ENCODE measurements at regions not wholly inside any gene's neighbourhood (a gene's known extent, or its start where the extent isn't known, plus 50 kb on each side); places are given as distances from the start of the nearest gene placed in this dataset.

DNA sequence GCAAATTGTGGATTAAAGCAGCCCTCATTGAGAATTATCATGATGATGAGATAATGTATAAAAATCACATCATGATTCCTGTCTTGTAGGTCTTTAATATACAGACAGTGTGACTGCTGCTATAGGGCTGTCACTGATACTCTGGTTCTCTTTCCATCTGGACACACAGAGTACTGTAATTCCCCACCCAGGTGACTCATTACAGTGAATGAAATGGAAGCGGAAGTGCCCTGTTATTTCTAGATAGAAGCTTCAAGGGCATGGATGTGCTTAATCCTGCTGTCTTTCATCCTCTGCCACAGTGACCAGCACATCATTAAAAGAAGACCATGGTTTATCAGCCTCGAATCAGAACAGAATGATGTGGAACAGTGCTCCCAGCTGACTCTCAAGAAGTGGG lies 1234.0 kb downstream of the SORCS3 start:
- Mint-ChIP-seq H3K4me3 (no peak overlapping the region), H3K9me3 (peaks cover 0 to 19% (median 6%) of the 10 kb centered on the region in 9 donors), H3K27me3 (peaks cover 0 to 4% (median 0%) of the 10 kb centered on the region in 5 donors), H3K36me3 (no peaks in the 10 kb centered on the region), H3K27ac (no peak overlapping the region), H3K4me1 (no peaks in the 10 kb centered on the region)
- no peak for ATAC-seq
- no peak for DNase-seq
- POLR2A ChIA-PET = no interaction called here

DNA sequence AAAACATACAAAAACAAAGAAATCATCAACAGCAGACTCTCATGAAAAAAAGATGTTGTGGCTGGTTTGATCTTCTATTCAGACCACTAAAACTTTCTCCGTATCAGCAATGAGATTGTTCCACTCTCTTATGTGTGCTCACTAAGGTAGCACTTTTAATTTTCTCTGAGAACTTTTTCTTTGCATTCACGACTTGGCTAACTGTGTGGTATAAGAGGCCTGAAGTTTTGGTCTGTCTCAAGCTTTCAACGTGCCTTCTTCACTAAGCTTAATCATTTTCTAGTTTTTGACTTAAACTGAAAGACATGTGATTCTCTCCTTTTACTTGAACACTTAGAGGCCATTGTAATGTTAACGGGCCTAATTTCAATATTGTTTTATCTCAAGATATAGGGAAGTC lies 1231.6 kb downstream of the SORCS3 start:
- H3K9me3 Mint-ChIP-seq = peaks cover 0 to 19% (median 6%) of the 10 kb centered on the region in 9 donors
- H3K4me1 Mint-ChIP-seq = no peaks in the 10 kb centered on the region
- H3K36me3 Mint-ChIP-seq = no peaks in the 10 kb centered on the region
- H3K27me3 Mint-ChIP-seq = peaks cover 0 to 4% (median 0%) of the 10 kb centered on the region in 5 donors
- DNase-seq (no peak), ATAC-seq (no peak)
- H3K4me3 Mint-ChIP-seq = no peak overlapping the region
- POLR2A ChIA-PET = no interaction called here
- no peak overlapping the region for H3K27ac Mint-ChIP-seq

- Mint-ChIP-seq H3K9me3 (peaks cover 0 to 19% (median 4%) of the 10 kb centered on the region in 9 donors), H3K36me3 (no peaks in the 10 kb centered on the region), H3K27ac (no peak overlapping the region), H3K4me3 (no peak overlapping the region), H3K27me3 (no peaks in the 10 kb centered on the region), H3K4me1 (no peaks in the 10 kb centered on the region)
- POLR2A ChIA-PET = no interaction called here
- DNase-seq (no peak), ATAC-seq (no peak)
Measured at GRCh38 chr10:105868935-105869334, 1227.8 kb downstream of the SORCS3 start.

DNA sequence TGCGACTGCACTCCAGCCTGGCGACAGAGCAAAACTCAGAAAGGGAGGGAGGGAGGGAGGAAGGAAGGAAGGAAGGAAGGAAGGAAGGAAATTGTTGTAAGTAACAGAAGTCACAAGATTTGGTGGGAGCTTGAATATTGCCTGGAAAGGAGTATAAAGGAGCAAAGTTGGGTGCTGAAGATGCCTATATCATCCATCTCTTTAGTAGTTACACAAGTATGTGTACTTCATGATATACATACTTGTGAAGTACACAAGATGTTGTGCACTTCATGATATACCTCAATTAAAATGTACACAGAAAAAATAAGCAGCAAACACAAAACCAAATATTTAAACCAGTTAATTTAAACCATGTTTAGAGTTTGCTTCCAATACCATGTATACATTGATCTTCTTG lies 1223.8 kb downstream of the SORCS3 start:
- ATAC-seq (no peak), DNase-seq (no peak)
- Mint-ChIP-seq H3K27me3 (peaks cover 0 to 10% (median 0%) of the 10 kb centered on the region in 5 donors), H3K36me3 (peaks cover 0 to 2% (median 0%) of the 10 kb centered on the region in 3 donors), H3K4me3 (no peak overlapping the region), H3K27ac (no peak overlapping the region), H3K9me3 (no peaks in the 10 kb centered on the region), H3K4me1 (no peaks in the 10 kb centered on the region)
- POLR2A ChIA-PET = no interaction called here

DNA sequence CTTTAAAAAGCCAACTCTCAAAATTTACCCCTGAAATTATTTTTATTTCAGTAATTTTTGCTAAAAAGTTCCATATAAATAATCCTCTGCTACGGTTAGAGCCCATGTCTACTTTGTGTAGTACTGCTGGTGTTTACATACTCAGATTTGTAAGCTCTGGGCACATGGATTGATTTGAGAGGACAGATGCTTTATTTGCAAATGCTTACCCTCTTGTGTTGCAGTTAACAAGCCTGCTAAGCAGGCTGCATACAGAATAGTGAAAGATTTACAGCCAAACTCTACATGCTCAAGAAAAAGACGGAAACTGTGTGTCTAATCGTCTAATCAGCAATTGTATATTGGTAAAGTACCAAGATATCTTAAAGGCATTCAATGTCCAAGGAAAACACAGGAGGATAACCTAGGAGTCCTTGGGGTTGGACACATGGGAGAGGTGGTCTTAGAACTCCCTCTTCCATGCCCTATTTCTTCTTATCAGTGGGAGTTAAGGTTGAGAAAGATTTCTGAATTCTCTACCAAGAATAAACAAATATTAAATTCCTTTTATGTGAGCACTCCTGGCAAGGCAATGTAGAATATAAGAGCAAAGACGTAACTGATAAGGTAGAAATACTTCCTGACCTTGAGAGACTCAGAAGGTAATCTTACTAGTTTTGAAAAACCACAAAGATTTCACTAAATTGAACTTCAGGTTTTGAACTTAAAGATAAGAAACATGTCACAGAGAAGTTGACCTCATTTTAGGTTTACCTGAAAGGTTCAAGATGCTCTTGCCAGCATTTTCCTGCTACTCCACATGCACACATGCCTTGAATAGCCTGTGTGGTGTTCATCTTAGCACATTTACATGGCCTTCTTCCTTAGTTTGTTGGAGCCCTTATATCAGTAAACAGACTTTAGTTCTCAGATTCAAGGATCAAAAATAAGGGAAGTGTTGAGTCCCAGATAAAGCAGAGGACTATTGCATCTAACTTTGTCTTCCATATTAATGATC lies 1216.5 kb downstream of the SORCS3 start:
- ATAC-seq (no peak), DNase-seq (no peak)
- Mint-ChIP-seq H3K27me3 (peaks cover 0 to 10% (median 0%) of the 10 kb centered on the region in 5 donors), H3K4me3 (no peak overlapping the region), H3K9me3 (no peaks in the 10 kb centered on the region), H3K27ac (peak overlapping the region in 2 of 10 donors; percentile 16 to 41), H3K4me1 (peaks cover 4 to 17% (median 6%) of the 10 kb centered on the region in 4 donors), H3K36me3 (peaks cover 0 to 2% (median 0%) of the 10 kb centered on the region in 3 donors)
- POLR2A ChIA-PET = no interaction called here

DNA sequence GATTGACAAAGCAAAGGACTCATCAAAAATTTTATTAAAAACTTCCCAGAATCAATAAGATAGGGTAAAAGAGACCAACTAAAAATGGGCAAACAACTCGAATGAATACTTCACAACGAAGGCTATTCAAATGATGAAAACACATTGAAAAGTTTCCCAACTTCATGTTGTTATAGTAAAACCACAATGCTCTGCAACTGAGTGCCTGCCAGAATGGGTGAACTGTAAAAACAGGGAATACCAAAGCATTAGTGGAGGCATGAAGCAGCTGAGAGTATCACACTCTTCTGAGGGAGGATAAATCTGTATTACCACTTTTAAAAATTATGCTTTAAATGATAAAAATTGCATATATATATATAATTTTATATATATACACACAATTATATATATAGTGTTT lies 1214.7 kb downstream of the SORCS3 start:
- Mint-ChIP-seq H3K4me1 (peaks cover 4 to 17% (median 6%) of the 10 kb centered on the region in 4 donors), H3K27me3 (peaks cover 0 to 5% (median under 1%) of the 10 kb centered on the region in 5 donors), H3K9me3 (peaks cover 0 to 4% (median 0%) of the 10 kb centered on the region in 9 donors), H3K27ac (no peak overlapping the region), H3K4me3 (no peak overlapping the region), H3K36me3 (peaks cover 0 to 2% (median 0%) of the 10 kb centered on the region in 3 donors)
- no peak for DNase-seq
- POLR2A ChIA-PET = no interaction called here
- no peak for ATAC-seq

GRCh38 chr10:105844676-105845570 lies 1203.8 kb downstream of the SORCS3 start:
- Mint-ChIP-seq H3K4me3 (no peak overlapping the region), H3K27ac (peak overlapping the region in 1 of 10 donors; percentile 12), H3K36me3 (no peaks in the 10 kb centered on the region), H3K27me3 (peaks cover 0 to 3% (median 0%) of the 10 kb centered on the region in 5 donors), H3K9me3 (peaks cover 0 to 3% (median 0%) of the 10 kb centered on the region in 9 donors), H3K4me1 (peaks cover 0 to 12% (median 6%) of the 10 kb centered on the region in 4 donors)
- no peak for ATAC-seq
- DNase-seq = no peak
- POLR2A ChIA-PET = no interaction called here

DNA sequence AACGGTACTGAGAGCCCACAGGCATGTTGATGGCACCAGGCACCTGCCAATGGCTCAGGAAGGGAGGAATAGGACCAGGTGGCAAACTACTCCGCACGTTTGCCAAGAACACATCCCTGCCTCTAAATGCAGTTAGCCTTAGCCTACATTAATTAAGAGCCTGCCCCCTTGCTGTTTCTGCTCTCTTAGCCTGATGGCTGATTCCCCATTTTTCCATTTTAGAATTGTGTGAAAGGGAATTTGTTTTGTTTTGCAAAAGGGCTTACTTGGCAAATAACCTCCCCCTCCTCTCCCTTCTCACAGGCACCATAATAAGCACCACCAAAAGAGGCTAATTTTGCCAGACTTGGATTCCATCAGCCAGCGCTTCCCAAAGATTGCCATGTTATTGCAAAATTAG lies 1203.2 kb downstream of the SORCS3 start:
- H3K27me3 Mint-ChIP-seq = peaks cover 0 to 3% (median 0%) of the 10 kb centered on the region in 5 donors
- no peaks in the 10 kb centered on the region for H3K36me3 Mint-ChIP-seq
- no peak for ATAC-seq
- POLR2A ChIA-PET = no interaction called here
- H3K4me1 Mint-ChIP-seq = peaks cover 0 to 12% (median 6%) of the 10 kb centered on the region in 4 donors
- no peak overlapping the region for H3K4me3 Mint-ChIP-seq
- H3K27ac Mint-ChIP-seq = no peak overlapping the region
- H3K9me3 Mint-ChIP-seq = peaks cover 0 to 3% (median 0%) of the 10 kb centered on the region in 9 donors
- DNase-seq = no peak

DNA sequence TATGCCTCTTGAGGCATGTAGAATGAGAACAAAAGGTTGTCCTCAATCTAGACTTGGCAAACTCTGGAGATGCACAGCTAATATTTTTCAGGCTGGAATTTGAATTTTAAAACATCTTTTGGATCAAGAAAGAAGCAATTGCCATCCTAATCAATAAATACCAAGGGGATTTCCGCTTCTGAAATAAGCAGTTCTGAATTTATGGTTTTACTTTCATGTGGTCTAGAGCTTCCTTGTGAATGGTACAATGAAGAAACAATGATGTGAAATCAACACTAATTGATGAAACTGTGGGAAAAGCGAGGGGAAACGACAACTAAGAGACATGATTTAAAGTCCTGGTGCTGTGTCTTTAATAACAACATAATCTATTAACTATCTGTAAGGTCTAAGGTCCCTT lies 1202.7 kb downstream of the SORCS3 start:
- H3K4me3 Mint-ChIP-seq = no peak overlapping the region
- H3K27me3 Mint-ChIP-seq = peaks cover 0 to 3% (median 0%) of the 10 kb centered on the region in 5 donors
- peaks cover 0 to 12% (median 7%) of the 10 kb centered on the region in 4 donors for H3K4me1 Mint-ChIP-seq
- H3K9me3 Mint-ChIP-seq = peaks cover 0 to 3% (median 0%) of the 10 kb centered on the region in 9 donors
- no peaks in the 10 kb centered on the region for H3K36me3 Mint-ChIP-seq
- POLR2A ChIA-PET = no interaction called here
- DNase-seq = no peak
- no peak for ATAC-seq
- no peak overlapping the region for H3K27ac Mint-ChIP-seq

GRCh38 chr10:105840288-105840770 lies 1199.2 kb downstream of the SORCS3 start:
- Mint-ChIP-seq H3K27me3 (no peaks in the 10 kb centered on the region), H3K4me1 (peaks cover 2 to 30% (median 21%) of the 10 kb centered on the region in 4 donors), H3K9me3 (peaks cover 0 to 2% (median 0%) of the 10 kb centered on the region in 9 donors), H3K36me3 (no peaks in the 10 kb centered on the region), H3K4me3 (peak overlapping the region in 1 of 10 donors; percentile 35), H3K27ac (no peak overlapping the region)
- POLR2A ChIA-PET = no interaction called here
- DNase-seq = no peak
- no peak for ATAC-seq

DNA sequence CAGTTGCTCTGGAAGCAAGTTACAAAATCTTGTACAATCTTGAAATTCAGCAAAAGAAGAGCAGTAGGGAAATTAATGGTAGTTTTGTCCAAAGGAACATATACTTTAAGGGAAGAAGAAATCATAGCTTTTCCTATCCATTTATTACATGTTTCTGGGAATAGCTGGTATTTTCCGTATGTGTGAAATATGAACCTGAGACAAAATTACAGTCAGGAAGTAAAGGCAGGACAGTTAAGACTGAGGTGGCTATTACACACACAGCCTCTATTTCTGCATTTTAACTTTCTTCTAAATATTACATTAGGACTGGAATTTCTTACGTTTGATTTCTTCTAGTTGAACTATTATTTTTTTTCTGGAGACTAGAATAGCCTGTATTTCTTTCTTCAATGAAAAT lies 1197.3 kb downstream of the SORCS3 start:
- DNase-seq = peak in 1 of 10 donors; percentile 1
- POLR2A ChIA-PET = no interaction called here
- ATAC-seq = no peak
- Mint-ChIP-seq H3K27me3 (no peaks in the 10 kb centered on the region), H3K27ac (peak overlapping the region in 8 of 10 donors; percentile 64 to 87 (median 82)), H3K4me1 (peaks cover 2 to 19% (median 15%) of the 10 kb centered on the region in 4 donors), H3K36me3 (no peaks in the 10 kb centered on the region), H3K9me3 (peaks cover 0 to 2% (median 0%) of the 10 kb centered on the region in 9 donors), H3K4me3 (peak overlapping the region; percentile 58 to 85 (median 81))

- DNase-seq (peak in 3 of 10 donors; percentile 1 to 44 (median 42)), ATAC-seq (peak; percentile 81 to 85)
- H3K4me1 Mint-ChIP-seq = peaks cover 2 to 19% (median 15%) of the 10 kb centered on the region in 4 donors
- peak overlapping the region in 9 of 10 donors; percentile 50 to 87 (median 82) for H3K27ac Mint-ChIP-seq
- H3K27me3 Mint-ChIP-seq = no peaks in the 10 kb centered on the region
- POLR2A ChIA-PET = no interaction called here
- peak overlapping the region; percentile 58 to 85 (median 81) for H3K4me3 Mint-ChIP-seq
- H3K36me3 Mint-ChIP-seq = no peaks in the 10 kb centered on the region
- H3K9me3 Mint-ChIP-seq = peaks cover 0 to 2% (median 0%) of the 10 kb centered on the region in 9 donors
Measured at GRCh38 chr10:105837951-105838350, 1196.9 kb downstream of the SORCS3 start.
